Immature natural killer cell (primary cell): ENCODE measurements at regions not wholly inside any gene's neighbourhood (a gene's known extent, or its start where the extent isn't known, plus 50 kb on each side); places are given as distances from the start of the nearest gene placed in this dataset.
A peak's percentile ranks its signal among the peaks of the same experiment; 100 is the strongest.
"Not testable (repeated sequence)": the region's sequence is repeated elsewhere in the genome, so short reads cannot be mapped to it uniquely, and the experiment has no call there.

Source experiments
- DNase-seq, 3 donors: peaks; one replicate each; pipeline ENCODE4 v3.0.0; 2022; ENCODE audit warnings: mixed read lengths in 1 of 3
- H3K27ac Mint-ChIP-seq, 6 donors: one replicate each; pipeline ENCODE4 v1.8.0; 2020; ENCODE audit warnings: mixed read lengths in 6 of 6, mild to moderate bottlenecking in 5 of 6, inconsistent platforms in 4 of 6, moderate library complexity in 3 of 6
- H3K27me3 Mint-ChIP-seq, 3 donors: one replicate each; pipeline ENCODE4 v1.8.0; 2020 to 2021; ENCODE audit warnings: low read depth in 3 of 3, mild to moderate bottlenecking in 3 of 3, mixed read lengths in 3 of 3, moderate library complexity in 3 of 3, inconsistent platforms in 1 of 3
- H3K36me3 Mint-ChIP-seq, 3 donors: one replicate each; pipeline ENCODE4 v1.8.0; 2020; ENCODE audit warnings: mixed read lengths in 3 of 3, inconsistent platforms in 2 of 3, mild to moderate bottlenecking in 2 of 3
- H3K4me1 Mint-ChIP-seq, 2 donors: one replicate each; pipeline ENCODE4 v1.8.0; 2020; ENCODE audit warnings: inconsistent platforms in 2 of 2, mild to moderate bottlenecking in 2 of 2, mixed read lengths in 2 of 2, moderate library complexity in 1 of 2
- H3K4me3 Mint-ChIP-seq, 5 donors: one replicate each; pipeline ENCODE4 v1.8.0; 2020; ENCODE audit warnings: mild to moderate bottlenecking in 5 of 5, mixed read lengths in 5 of 5, inconsistent platforms in 3 of 5, moderate library complexity in 3 of 5
- H3K9me3 Mint-ChIP-seq, 6 donors: one replicate each; pipeline ENCODE4 v1.8.0; 2020; ENCODE audit warnings: mild to moderate bottlenecking in 6 of 6, mixed read lengths in 6 of 6, inconsistent platforms in 4 of 6, moderate library complexity in 3 of 6

- DNase-seq: no peak
- no peak overlapping the region for H3K4me3 Mint-ChIP-seq
- no peaks in the 10 kb centered on the region for H3K4me1 Mint-ChIP-seq
- no peak overlapping the region for H3K27ac Mint-ChIP-seq
- H3K27me3 Mint-ChIP-seq: peaks cover 4 to 10% (median 8%) of the 10 kb centered on the region in 3 donors
- H3K36me3 Mint-ChIP-seq: no peaks in the 10 kb centered on the region
- no peaks in the 10 kb centered on the region for H3K9me3 Mint-ChIP-seq
These were observed 196.4 kb downstream of the IGLL1 start for GRCh38 chr22:23383491-23384361.

GRCh38 chr22:23382428-23383218 is 197.5 kb downstream of the IGLL1 start:
- Mint-ChIP-seq H3K27ac (no peak overlapping the region), H3K27me3 (peaks cover 4 to 12% (median 8%) of the 10 kb centered on the region in 3 donors), H3K4me1 (no peaks in the 10 kb centered on the region), H3K9me3 (no peaks in the 10 kb centered on the region), H3K36me3 (no peaks in the 10 kb centered on the region), H3K4me3 (no peak overlapping the region)
- no peak for DNase-seq

GRCh38 chr22:23381661-23382427 is 198.2 kb downstream of the IGLL1 start:
- H3K9me3 Mint-ChIP-seq: no peaks in the 10 kb centered on the region
- no peak overlapping the region for H3K27ac Mint-ChIP-seq
- DNase-seq: no peak
- no peaks in the 10 kb centered on the region for H3K36me3 Mint-ChIP-seq
- no peaks in the 10 kb centered on the region for H3K4me1 Mint-ChIP-seq
- peaks cover 4 to 12% (median 8%) of the 10 kb centered on the region in 3 donors for H3K27me3 Mint-ChIP-seq
- no peak overlapping the region for H3K4me3 Mint-ChIP-seq

- Mint-ChIP-seq H3K4me1 (no peaks in the 10 kb centered on the region), H3K27ac (peak overlapping the region; percentile 9 to 82 (median 74)), H3K9me3 (no peaks in the 10 kb centered on the region), H3K36me3 (no peaks in the 10 kb centered on the region), H3K27me3 (peaks cover 4 to 12% (median 8%) of the 10 kb centered on the region in 3 donors), H3K4me3 (no peak overlapping the region)
- no peak for DNase-seq
These were observed 199.2 kb downstream of the IGLL1 start for GRCh38 chr22:23380911-23381310.

GRCh38 chr22:23380230-23380573 is 199.9 kb downstream of the IGLL1 start:
- no peak for DNase-seq
- H3K9me3 Mint-ChIP-seq: no peaks in the 10 kb centered on the region
- no peaks in the 10 kb centered on the region for H3K4me1 Mint-ChIP-seq
- H3K36me3 Mint-ChIP-seq: no peaks in the 10 kb centered on the region
- H3K4me3 Mint-ChIP-seq: no peak overlapping the region
- peaks cover 4 to 14% (median 8%) of the 10 kb centered on the region in 3 donors for H3K27me3 Mint-ChIP-seq
- no peak overlapping the region for H3K27ac Mint-ChIP-seq

GRCh38 chr22:23379540-23380229 is 199.4 kb downstream of the BCR start:
- not testable (repeated sequence) for H3K27ac Mint-ChIP-seq, DNase-seq, H3K4me3 Mint-ChIP-seq, H3K36me3 Mint-ChIP-seq, H3K4me1 Mint-ChIP-seq, H3K9me3 Mint-ChIP-seq
- H3K27me3 Mint-ChIP-seq: peaks cover 4 to 14% (median 8%) of the 10 kb centered on the region in 3 donors

GRCh38 chr22:23377767-23378166 is 197.5 kb downstream of the BCR start:
- H3K36me3 Mint-ChIP-seq: no peaks in the 10 kb centered on the region
- H3K4me3 Mint-ChIP-seq: no peak overlapping the region
- peaks cover 6 to 12% (median 7%) of the 10 kb centered on the region in 3 donors for H3K27me3 Mint-ChIP-seq
- no peak for DNase-seq
- H3K4me1 Mint-ChIP-seq: no peaks in the 10 kb centered on the region
- H3K27ac Mint-ChIP-seq: no peak overlapping the region
- no peaks in the 10 kb centered on the region for H3K9me3 Mint-ChIP-seq

GRCh38 chr22:23376256-23376655 is 195.9 kb downstream of the BCR start:
- DNase-seq: no peak
- Mint-ChIP-seq H3K27ac (no peak overlapping the region), H3K4me1 (no peaks in the 10 kb centered on the region), H3K36me3 (no peaks in the 10 kb centered on the region), H3K9me3 (no peaks in the 10 kb centered on the region), H3K4me3 (no peak overlapping the region), H3K27me3 (peaks cover 6 to 11% (median 10%) of the 10 kb centered on the region in 3 donors)

- no peaks in the 10 kb centered on the region for H3K4me1 Mint-ChIP-seq
- H3K27ac Mint-ChIP-seq: no peak overlapping the region
- DNase-seq: no peak
- peaks cover 0 to under 1% (median 0%) of the 10 kb centered on the region in 6 donors for H3K9me3 Mint-ChIP-seq
- no peaks in the 10 kb centered on the region for H3K36me3 Mint-ChIP-seq
- H3K4me3 Mint-ChIP-seq: no peak overlapping the region
- peaks cover 2 to 5% (median 4%) of the 10 kb centered on the region in 3 donors for H3K27me3 Mint-ChIP-seq
These were observed 194.9 kb downstream of the BCR start for GRCh38 chr22:23375031-23375827.

GRCh38 chr22:23373601-23374000 is 193.3 kb downstream of the BCR start:
- Mint-ChIP-seq H3K9me3 (peaks cover 0 to 3% (median 0%) of the 10 kb centered on the region in 6 donors), H3K36me3 (no peaks in the 10 kb centered on the region), H3K4me3 (no peak overlapping the region), H3K27ac (no peak overlapping the region), H3K27me3 (peaks cover 2 to 8% (median 4%) of the 10 kb centered on the region in 3 donors), H3K4me1 (no peaks in the 10 kb centered on the region)
- DNase-seq: no peak

GRCh38 chr22:23370251-23370650 is 189.9 kb downstream of the BCR start:
- no peaks in the 10 kb centered on the region for H3K4me1 Mint-ChIP-seq

GRCh38 chr22:23369054-23369685 is 188.9 kb downstream of the BCR start:
- H3K27me3 Mint-ChIP-seq: peaks cover 2 to 3% (median 3%) of the 10 kb centered on the region in 3 donors
- peaks cover 0 to 2% of the 10 kb centered on the region in 2 donors for H3K4me1 Mint-ChIP-seq
- no peak overlapping the region for H3K27ac Mint-ChIP-seq
- no peaks in the 10 kb centered on the region for H3K36me3 Mint-ChIP-seq
- peaks cover 0 to 3% (median 0%) of the 10 kb centered on the region in 6 donors for H3K9me3 Mint-ChIP-seq
- DNase-seq: no peak
- no peak overlapping the region for H3K4me3 Mint-ChIP-seq

More at GRCh38 chr22:23370251-23370650, 189.9 kb downstream of the BCR start:
- H3K27ac Mint-ChIP-seq: no peak overlapping the region
- H3K4me3 Mint-ChIP-seq: no peak overlapping the region
- H3K9me3 Mint-ChIP-seq: peaks cover 0 to 3% (median 0%) of the 10 kb centered on the region in 6 donors
- no peaks in the 10 kb centered on the region for H3K36me3 Mint-ChIP-seq
- peaks cover 3 to 4% (median 4%) of the 10 kb centered on the region in 3 donors for H3K27me3 Mint-ChIP-seq
- DNase-seq: no peak
